HG03442 (cell line): ENCODE measurements at regions not wholly inside any gene's neighbourhood (a gene's known extent, or its start where the extent isn't known, plus 50 kb on each side); places are given as distances from the start of the nearest gene placed in this dataset.

Experiments
- ATAC-seq: cut with Tn5 transposase; IDR thresholded peaks from one replicate; pipeline ENCODE4 v1.9.1; 2021; ENCODE audit warnings: mild to moderate bottlenecking, moderate library complexity; ENCODE audit not compliant: unreplicated experiment

DNA sequence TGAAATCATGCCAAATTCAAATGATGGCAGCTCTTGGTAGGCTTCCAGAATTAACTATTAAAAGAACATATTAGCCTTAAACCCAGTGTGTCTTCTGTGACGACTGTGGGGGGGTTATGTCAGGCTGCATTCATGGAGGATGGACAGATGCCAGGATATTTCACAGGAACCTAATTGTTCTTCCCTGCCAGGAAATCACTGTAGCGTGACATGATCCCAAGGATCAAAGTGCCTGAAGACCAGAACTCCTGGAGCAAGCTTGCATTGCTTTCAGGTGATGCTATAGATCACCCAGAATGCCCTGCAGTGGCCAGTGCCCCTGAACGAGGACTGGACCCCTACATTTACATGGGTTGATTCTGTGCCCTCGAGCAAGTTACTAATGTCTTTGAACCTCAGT lies 1093.0 kb upstream of the TENM3 start:
- ATAC-seq = no peak

DNA sequence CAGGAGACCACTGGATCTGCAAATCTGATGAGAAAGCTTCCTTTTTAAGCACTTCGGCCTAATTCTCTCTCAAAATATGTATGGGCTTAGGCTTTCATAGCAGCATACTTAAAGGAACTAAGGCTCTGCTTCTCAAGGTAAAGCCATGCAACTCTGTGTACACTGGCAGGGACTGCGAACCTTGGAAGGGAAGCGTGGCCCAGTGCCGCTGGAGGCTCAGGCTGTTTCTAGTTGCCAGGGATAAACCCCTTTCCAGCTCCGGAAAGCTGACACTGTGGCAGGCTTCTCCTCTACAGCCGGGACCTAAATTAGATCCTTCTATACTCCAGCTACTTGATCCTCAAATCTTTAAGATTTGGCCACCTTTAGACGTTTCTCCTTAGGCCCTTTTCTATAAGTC lies 1091.3 kb upstream of the TENM3 start:
- no peak for ATAC-seq

DNA sequence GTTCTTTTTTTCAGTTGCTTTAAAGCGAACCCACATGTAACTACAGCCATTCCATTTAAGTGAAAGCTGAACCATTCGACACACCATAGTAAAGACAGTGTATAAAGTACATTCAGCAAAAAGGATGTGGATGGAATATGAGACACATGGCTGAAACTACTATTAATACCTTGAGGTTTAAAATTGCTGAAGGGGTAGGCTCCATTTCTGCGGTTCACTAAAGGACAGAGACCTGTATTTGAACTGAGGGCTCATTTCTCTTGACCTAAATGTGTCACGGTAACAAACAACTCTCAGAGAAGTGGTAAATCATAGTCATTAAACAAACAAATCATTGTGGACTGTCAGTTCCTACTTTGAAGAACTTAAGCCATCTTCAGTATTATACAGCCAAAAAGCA lies 1085.6 kb upstream of the TENM3 start:
- ATAC-seq = no peak

DNA sequence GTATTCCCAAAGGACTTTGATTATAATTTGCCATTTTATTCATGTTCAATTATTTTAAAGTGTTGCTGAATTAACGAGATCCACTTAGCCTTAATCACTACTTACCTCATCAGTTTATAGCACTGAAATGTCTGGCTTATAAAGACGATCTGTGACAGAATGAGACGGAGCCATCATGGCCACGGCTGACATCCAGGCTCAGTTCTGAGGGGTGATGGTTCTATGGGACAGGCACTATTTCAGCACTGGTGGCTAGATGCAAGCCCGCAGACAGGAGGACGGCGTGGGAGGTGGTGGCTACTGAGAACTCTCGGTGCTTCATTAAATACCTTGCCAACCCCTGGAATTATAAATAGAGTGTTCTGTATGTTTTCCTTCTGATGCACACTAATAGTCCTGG lies 1084.2 kb upstream of the TENM3 start:
- ATAC-seq = no peak

DNA sequence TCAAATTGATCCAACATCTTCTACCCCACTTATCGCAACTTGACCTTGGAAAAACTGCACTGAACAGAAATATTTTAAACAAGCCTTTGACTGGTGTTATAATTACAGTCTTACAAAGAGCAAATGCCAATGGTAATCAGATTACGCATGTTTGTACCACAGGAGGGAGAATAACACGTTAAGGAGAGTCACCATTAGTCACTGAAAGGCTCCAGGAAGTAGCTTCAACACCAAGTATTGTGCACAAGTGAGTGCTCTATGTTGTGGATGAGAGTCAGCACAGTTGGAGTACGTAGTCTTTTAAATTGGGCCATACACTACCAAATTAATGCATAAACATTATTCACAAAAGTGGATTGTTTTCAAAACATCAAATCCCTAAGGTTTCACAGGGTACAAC lies 1081.5 kb upstream of the TENM3 start:
- no peak for ATAC-seq

DNA sequence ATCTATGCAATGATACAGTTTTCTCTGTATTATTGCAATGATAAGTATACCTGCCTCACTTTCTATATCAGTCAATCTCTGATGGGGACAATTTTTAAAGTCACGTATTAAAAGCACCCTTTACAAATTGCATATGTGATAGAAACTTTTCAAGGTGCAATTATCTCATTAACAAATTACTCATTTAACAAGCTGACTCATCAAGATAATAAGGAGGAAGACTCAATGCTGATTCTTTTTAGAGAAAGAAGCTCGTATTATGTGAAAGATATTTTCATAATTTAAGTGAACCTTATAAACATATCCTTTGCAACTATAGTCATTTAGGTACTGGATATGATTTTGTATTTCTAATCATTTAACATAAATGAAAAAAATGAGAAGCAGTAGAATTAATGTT lies 1080.9 kb upstream of the TENM3 start:
- no peak for ATAC-seq

DNA sequence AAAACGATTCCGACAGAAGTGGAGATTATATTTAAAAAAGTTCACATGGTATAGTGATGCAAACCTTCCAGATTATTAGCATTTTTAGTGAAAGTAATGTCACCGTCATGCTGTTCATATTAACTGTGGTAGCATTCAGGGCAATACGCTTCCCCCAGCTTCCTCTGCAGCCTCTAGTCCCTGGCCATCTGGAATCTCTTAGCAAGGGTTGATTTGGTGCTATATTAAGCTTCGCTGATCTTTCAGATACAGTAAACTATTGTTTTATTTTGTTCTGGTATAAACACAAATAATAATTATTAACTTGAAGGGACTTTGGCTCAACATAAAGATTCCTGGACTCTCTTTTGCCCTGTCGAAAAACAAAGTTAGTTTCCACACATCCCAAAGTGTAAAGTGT lies 1080.5 kb upstream of the TENM3 start:
- ATAC-seq = no peak

DNA sequence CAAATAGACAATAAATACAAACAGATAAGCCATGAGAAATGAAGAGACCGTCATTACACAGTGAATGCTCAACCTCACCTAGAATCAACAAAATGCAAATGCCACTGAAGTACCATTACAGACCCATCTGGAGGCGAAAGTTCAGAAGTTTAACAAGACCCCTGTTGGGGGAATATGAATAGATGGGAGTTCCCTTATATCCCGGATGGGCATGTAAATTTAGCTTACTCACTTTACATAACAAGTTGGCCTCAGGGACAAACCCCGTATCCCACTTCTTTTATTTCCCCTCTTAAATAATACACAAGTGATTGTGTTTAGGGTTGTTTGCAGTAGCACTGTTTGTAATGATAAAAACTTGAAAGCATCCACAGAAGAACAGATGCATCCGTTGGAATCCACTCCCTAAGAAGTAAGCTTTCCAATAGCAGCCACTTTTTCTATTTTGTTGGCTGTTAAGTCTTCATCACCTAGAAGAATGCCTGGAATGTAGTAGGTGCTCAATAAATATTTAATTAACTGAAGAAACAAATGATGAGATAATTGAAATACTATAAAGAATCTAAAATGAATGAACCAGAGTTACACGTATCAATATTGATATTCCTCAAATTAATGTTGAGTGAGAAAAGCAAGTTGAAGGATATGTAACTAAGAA lies 1076.3 kb upstream of the TENM3 start:
- ATAC-seq = no peak

DNA sequence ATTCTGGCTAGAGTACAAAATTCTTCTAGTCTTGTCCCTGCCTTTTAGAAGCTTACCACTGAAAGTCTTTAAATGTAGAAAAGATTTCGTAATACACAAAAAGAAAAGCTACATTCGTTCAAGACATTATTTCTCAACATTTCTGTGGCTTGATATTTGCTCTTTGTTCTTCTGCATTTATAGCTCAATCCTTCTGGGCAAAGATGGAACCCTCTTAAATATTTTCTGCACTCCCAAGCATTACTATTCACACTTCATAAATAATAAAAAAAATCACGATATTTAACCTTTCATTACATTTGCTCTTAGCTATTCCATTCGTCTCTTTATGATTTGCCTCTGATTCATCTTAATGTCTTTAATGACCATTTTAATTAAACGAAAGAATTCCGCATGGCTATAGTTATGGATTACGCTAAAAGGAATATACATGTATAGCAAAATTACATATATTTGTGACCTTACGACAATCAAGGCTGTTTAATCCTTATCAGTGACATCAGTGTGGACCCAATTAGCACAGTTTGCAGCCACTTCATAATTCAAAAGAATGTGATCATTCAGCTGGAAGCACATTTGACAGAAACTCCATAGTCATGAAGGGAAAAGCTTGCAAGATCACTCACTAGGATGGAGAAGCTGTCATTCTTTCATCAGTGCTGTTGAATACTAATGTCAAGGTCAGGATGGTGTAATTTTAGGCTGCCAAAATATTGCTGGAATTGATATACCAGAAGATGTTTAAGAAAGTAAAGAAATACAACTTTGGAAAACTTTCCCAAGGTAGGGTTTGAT lies 1075.0 kb upstream of the TENM3 start:
- no peak for ATAC-seq

DNA sequence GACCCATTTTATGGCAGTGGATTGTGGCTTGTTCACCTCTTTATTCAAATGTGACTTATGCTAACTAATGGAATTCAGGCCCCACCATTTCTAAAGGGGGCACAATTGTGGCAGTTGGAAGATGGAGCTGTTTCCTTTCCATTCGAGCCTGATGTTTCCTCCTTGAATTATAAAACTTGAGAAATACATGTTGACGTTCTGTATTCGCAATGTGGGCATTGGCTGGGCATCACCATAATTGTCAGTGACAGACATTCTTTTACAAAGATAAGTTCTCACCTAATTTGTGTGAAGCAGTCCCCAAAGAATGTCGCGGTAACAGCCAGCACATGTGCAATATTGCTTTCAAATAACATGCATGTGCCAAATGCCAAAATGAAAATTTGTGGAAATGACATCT lies 1070.2 kb upstream of the TENM3 start:
- ATAC-seq = no peak

DNA sequence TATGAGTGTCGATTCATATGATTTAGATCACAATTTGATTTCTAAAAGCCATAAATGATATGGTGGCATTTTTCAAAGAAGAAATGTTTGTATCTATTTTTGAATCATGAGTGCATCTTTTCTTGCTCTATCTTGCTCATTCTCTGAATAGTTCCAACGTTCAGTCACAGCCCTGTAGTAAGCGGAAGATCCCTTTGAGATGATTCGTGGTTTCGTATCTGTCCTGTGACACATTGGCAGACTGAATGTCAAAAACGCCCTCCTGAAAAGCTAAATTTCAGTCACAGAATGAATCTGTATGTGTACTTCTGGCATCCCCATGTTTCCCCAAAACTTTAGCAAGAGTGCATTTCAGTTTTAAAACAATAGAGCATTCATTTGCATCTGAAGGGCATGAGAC lies 1066.9 kb upstream of the TENM3 start:
- no peak for ATAC-seq

DNA sequence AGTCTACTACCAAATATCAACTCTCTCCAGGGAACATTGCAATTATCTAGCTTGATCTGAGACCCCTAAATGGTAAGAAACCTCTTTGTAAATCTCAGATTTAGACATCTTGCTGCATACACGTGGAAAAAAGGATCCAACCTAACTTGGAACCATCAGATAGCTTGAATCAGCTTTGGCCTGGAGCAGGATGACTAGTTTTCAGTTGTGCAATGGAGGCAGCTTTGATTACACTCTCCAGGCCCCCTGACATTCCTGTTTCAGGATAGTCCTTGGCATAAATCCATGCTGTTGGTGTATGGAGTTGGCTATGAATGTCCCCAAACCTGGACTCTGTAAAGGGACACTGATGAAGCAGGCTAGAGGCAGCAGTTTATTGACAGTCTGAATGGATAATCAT lies 1061.9 kb upstream of the TENM3 start:
- no peak for ATAC-seq

DNA sequence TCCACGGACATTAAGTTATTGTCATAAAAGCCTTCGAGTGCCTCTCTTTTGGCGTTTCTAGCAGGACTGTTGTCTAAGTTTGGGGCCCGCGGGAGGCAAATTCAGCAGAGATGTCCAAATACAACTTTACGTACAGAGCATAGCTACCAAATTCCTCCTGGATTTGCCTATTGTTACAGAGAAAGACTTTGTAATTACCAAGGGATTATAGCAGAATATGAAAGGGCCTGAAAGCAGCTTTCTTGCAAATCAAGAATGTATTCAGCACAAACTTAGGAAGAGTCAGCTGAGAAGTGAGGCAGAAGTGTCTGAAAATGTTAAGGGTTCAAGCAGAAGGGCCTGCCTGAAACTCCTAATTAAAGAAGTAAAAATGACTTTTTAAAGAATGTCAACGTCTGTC lies 1053.5 kb upstream of the TENM3 start:
- ATAC-seq = no peak

DNA sequence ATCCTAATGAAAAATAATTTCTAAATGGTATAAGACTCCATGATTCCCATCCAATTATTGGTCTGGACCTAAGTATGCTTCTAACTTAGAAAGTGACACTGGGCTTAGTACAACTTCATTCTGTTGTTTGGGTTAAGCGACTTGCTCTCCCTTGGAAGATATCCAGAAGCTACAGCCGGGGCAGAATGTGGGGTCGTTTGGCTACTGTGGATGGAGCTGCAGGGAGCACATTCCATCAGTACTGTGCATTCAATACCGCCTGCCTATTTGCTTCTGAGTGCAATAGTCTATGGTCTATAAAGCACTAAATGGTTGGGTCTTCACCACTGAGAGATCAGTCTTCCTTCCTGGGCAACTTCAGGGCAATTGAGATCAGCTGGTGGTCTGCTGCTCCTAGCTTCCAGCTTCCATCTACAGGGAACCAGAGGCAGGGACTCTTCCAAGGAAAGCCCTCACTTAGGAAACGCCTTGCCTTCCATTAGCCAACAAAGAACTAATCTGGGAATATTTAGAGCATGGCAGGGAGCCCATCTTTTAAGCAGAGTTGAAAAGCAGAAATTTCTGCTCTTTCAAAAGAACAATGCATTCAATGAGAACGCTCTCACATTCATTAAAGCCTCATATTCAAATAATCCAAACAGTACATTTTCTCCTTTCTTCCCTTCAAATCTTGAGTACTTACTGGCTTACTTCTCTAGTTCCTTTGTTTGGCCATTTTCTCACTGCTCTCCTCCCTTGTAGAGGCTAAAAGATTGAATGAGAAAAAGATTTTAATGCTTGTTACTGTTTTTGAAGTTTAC lies 1049.9 kb upstream of the TENM3 start:
- no peak for ATAC-seq

DNA sequence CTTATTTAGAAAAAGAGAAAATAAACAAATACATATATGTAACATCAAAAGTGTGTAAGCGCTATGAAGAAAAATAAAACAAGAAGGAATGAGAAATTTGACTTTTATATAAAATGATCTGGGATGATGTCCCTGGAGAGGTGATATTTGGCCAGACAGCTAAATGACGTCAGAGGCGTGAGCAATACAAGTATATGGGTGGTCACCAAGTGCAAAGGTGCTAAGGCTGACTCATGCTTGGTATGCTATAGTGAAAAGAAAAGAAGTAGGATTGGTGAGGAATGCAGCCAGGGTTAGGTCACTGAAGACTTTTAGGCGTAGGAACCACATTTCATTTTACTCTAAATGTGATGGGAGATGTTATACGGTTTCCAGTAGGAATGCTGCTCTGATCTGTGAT lies 1049.1 kb upstream of the TENM3 start:
- ATAC-seq = no peak

DNA sequence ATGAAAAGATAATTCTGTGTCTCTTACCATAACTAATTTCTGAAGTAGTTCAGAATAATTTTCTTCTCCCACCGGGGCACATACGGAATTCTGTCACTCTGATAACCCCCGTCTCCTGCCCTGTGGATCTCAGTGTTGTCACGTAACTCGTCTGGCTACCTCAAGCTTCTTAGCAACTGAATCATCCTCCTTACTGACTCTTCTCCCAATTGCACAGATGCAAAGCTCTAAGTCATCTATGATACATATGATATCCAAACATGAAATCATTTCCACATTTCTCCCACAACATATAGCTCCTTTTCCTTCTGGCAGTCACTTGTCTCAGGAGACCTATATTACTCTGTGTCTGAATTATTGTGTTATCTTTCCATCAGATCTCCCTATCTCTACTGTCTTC lies 1043.1 kb upstream of the TENM3 start:
- no peak for ATAC-seq

DNA sequence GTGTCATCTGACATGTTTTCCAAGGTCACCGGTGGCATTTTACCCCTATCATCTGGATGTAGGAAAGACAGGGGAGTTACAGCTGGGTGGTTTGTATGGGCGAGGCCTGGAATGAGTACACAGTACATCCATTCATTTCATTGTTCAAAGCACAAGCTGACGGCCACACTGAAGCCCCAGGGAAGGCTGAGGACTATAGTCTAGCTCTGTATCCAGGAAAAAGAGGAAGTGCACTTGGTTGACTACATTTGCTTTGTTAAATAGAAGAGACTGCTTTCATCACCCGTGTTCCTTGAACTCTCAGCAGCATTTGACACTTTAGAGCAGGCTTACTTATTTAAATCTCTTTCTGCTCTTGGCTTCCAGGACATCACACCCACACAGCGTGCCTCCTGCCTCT lies 1041.0 kb upstream of the TENM3 start:
- no peak for ATAC-seq

DNA sequence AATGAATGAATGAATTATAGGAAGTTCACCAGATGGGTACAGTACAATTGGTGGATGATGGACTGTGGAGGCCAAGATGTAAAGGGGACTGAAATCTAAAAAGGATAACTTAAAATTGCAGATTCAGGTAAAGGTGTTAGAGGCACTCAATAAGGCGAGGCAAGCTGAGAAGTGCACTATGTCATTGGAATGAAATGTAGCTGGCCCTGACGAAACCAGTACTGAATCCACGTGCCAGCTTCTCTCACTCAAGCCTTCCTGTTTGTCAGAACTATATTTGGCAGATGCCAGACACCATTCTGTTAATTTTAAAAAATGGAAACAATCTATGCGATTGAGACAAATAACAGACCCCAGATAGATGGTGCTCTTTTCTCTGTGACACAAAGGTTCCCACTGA lies 1039.1 kb upstream of the TENM3 start:
- ATAC-seq = no peak

DNA sequence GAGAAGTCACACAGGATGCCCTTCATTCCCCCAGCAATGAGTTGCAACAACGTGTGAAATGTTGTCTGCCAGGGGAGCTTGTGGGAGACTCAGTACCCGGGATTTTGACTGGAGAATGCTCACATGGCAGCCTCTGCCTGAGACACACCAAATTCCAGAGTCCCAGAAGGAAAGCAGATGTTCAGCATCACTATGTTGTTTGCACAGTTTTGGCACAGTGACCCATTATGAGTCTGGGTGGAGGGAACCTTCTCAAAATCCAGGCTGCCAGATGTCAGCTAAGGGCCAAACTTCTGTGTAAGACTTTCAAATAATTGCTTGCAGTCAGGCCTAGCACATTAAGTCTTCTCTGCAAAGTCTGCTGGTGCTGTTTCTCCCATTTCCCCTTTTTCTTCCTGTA lies 1029.7 kb upstream of the TENM3 start:
- no peak for ATAC-seq

DNA sequence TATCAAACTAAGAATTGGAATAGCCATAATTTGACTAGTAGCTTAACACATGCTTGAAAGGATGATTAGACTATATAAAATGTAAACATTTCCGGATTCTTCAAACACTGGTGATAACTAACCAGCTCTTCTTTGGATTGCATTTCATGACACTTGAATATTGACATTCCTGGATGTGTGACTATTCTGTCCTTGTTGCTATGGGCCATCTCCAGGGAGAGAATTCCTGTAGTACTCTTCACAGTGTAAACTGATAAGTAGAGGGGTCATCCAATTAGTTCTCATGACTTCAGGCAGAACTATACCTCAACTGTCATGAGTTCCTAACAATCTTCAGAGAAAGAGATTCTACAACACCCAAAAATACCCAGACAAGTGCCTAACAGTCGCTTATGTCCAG lies 1026.7 kb upstream of the TENM3 start:
- ATAC-seq = no peak

DNA sequence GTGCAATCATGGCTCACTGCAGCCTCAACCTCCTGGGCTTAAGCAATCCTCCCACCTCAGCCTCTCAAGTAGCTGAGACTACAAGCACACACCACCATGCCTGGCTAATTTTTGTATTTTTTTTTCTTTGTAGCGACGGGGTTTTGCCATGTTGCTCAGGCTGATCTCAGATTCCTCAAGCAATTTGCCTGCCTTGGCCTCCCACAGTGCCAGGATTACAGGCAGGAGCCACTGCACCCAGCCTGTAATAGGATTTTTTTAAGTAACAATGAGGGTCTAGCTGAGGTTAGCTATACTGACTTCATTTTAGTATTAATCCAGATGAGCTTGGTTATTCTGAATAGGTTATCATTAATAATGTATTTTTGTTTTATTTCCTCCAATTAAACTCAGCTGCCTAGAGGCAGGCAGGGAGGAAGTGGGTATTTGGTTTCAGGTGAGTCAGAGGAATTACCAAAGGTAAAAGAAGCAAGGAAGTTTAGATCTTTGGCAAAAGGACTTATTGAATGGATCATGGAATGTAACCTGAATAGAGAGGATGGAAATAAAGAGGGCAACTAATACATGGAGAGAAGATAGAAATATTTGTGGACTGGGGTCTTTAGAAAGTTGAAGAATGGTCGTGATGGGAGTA lies 1023.3 kb upstream of the TENM3 start:
- ATAC-seq = no peak

DNA sequence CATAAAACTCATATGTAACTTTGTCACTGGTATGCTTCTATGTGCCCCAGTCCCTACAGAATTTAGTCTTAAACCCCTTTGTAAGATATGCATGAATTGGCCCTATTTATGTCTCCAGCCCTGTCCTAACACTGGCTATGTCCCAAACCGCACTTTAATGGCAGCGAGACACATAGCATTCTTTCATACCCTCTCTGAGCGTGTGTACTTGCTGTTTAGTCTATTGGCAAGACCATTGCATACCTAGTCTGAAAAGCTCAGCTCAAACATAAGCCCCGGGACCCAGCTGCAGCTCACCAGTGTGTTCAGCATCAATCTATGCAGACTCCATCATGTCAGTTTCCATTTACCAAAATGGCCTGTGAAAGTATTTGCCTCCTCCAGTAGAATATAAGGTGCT lies 1018.4 kb upstream of the TENM3 start:
- ATAC-seq = no peak
